AG09319 (cell line): ENCODE measurements at regions not wholly inside any gene's neighbourhood (a gene's known extent, or its start where the extent isn't known, plus 50 kb on each side); places are given as distances from the start of the nearest gene placed in this dataset.

ENCODE experiments used
- DNase-seq: peaks from one replicate; pipeline ENCODE4 v3.0.0-alpha.2; 2010; ENCODE audit warnings: low read depth; ENCODE audit errors: extremely low read depth
- TF ChIP-seq, protein P1 (sequence below): IDR thresholded peaks from 2 replicates; pipeline ENCODE4 v1.5.1; 2011; ENCODE audit warnings: low read depth, mild to moderate bottlenecking, inconsistent platforms, low read length, moderate library complexity

DNA sequence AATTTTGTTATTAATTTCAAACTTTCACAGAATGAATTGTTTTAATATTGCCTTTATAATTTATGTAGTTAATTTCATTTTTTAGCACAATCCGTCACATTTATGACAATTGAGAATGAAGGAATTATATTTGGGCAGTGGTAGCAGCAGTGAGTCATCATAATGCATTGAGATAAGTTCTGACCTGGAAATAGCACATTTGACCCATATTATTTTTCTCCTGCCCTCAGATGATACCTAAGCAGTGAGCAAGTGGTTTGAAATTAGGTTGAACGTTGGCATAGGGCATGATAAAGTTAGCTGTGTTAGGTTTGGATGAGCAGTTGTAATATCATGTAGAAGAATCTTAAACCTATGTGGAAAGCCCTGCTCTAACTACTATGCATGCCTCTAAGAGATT lies 1431.3 kb upstream of the CDH8 start:
- DNase-seq, result no peak
- TF ChIP-seq, protein P1, sequence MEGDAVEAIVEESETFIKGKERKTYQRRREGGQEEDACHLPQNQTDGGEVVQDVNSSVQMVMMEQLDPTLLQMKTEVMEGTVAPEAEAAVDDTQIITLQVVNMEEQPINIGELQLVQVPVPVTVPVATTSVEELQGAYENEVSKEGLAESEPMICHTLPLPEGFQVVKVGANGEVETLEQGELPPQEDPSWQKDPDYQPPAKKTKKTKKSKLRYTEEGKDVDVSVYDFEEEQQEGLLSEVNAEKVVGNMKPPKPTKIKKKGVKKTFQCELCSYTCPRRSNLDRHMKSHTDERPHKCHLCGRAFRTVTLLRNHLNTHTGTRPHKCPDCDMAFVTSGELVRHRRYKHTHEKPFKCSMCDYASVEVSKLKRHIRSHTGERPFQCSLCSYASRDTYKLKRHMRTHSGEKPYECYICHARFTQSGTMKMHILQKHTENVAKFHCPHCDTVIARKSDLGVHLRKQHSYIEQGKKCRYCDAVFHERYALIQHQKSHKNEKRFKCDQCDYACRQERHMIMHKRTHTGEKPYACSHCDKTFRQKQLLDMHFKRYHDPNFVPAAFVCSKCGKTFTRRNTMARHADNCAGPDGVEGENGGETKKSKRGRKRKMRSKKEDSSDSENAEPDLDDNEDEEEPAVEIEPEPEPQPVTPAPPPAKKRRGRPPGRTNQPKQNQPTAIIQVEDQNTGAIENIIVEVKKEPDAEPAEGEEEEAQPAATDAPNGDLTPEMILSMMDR, result no peak

DNA sequence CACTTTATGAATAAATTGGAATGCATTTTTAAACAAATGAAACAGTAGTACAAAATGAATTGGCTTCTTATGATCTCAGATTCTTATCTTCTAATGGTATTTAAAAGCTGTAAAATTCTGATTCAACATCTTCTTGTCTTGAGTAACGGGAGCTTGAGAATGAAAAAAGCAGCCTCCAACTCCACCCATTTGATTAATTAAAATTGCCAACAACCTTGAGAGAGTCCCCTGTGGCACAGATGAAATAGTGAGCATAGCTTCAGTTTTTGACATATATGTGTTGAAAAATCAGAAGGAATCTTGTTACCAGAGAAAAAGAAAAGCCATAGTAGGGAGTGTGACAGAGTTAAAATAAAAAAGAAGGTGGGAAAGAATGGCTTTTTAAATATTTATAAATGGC lies 1426.1 kb upstream of the CDH8 start:
- DNase-seq, result no peak
- TF ChIP-seq, protein P1, result no peak

GRCh38 chr16:63461248-63461841 lies 1425.1 kb upstream of the CDH8 start:
- DNase-seq, result peak; percentile 10
- TF ChIP-seq, protein P1, result peak; percentile 51

- TF ChIP-seq, protein P1, result no peak
- no peak for DNase-seq
These were observed 1422.6 kb upstream of the CDH8 start for GRCh38 chr16:63458846-63459245.

- TF ChIP-seq, protein P1, result no peak
- DNase-seq, result no peak
These were observed 1421.6 kb upstream of the CDH8 start for GRCh38 chr16:63457869-63458268.

DNA sequence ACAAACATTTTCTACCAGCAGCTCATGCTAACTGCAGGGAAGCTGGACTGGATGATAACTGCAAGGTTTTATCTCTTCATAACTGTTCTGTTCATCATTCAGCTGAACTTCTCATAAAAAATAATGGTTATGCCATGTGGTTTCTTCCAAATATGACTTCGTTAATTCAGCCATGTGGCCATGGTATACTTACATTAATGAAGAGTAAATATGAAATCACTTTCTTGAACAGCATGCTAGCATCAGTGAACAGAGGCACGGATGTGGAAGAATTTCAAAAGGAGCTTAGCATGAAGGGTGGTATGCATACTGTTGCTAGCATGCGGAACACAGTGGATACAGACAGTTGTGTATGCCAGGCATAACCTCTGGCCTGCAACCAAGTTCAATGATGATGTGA lies 1417.0 kb upstream of the CDH8 start:
- DNase-seq, result no peak
- TF ChIP-seq, protein P1, result no peak

GRCh38 chr16:63447121-63447520 lies 1410.9 kb upstream of the CDH8 start:
- TF ChIP-seq, protein P1, result no peak
- DNase-seq, result no peak
